ENCODE measurements at regions not wholly inside any gene's neighbourhood (a gene's known extent, or its start where the extent isn't known, plus 50 kb on each side); places are given as distances from the start of the nearest gene placed in this dataset.
"Not testable (repeated sequence)": the region's sequence is repeated elsewhere in the genome, so short reads cannot be mapped to it uniquely, and the experiment has no call there.

DNA sequence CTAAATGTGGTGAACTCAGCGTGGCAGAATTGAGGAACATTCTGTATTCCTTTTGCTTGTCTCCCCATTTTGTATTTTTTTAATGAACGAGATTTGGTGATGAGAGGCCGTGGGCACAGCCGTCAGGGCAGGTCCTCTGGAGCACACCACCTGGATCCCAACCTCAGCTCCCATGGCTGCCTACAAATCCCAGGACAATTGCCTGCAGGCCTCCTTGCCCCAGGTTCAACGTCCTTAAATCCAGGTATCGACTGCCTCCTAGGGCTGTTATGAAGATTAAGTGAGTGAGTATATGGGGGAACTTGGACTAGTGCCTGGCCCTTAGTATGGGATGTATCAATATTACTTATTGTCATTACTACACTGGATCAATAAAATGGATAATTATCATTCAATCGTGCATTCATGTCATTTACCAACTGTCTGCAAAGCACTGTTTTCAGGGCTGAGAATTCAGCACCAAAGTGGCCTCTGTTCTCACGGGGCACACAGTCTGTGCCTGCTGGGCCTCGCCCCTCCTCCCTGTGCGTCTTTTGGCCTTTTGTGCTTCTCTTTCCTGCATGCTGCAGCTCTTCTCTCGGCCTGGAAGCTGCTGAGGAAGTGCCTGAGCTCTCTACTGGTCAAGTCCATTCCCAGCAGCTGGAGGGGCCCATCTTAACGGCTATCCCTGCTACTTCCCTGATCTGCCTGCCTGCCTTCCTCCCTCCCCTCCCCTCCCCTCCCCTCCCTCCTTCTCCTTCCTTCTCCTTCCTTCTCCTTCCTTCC lies 1343.7 kb downstream of the BRD1 start:
- DNase-seq, result no peak

GRCh38 chr22:48482771-48483170 lies 1344.9 kb downstream of the BRD1 start:
- no peak for DNase-seq

GRCh38 chr22:48482198-48482597 lies 1345.5 kb downstream of the BRD1 start:
- not testable (repeated sequence) for DNase-seq

DNA sequence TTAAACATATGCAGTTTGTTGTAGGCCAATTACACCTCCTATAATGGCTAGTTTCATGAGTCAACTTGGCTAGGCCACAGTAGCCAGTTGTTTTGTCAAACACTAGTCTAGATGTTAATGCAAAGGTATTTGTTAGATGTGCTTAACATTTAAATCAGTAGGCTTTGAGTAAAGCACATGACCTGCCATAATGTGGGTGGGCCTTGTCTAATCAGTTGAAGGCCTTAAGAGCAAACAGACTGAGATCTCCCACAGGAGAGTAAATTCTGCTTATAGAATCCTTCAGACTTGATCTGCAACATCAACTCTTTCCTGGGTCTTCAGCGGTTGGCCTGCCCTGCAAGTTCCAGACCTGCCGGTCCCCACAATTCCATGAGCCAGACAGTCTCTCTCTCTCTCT lies 1345.9 kb downstream of the BRD1 start:
- no peak for DNase-seq

GRCh38 chr22:48478529-48479265 lies 1349.0 kb downstream of the BRD1 start:
- no peak for DNase-seq

DNA sequence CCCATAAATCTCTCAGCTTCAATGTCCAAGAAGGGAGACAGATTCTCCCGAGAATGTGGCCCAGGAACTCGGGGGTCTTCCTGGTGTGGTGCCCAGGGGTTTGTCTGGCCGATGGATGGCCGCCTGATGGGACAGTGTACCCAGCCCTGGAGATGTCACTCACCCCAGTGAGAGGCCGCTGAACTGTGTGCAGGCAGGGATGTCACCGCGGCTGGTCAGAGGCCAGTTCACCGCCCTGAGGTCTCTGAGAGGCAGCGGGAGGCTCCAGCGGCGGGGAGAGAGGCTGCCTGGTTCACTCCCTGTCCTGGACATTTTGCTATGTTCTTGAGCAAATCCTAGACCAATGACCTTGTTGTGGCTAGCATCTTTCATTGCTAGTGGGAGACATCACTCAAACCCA lies 1349.5 kb downstream of the BRD1 start:
- DNase-seq, result no peak

GRCh38 chr22:48477031-48477721 lies 1350.5 kb downstream of the BRD1 start:
- DNase-seq, result no peak

GRCh38 chr22:48476577-48476976 lies 1351.1 kb downstream of the BRD1 start:
- no peak for DNase-seq

GRCh38 chr22:48475661-48476345 lies 1351.9 kb downstream of the BRD1 start:
- DNase-seq, result no peak

DNA sequence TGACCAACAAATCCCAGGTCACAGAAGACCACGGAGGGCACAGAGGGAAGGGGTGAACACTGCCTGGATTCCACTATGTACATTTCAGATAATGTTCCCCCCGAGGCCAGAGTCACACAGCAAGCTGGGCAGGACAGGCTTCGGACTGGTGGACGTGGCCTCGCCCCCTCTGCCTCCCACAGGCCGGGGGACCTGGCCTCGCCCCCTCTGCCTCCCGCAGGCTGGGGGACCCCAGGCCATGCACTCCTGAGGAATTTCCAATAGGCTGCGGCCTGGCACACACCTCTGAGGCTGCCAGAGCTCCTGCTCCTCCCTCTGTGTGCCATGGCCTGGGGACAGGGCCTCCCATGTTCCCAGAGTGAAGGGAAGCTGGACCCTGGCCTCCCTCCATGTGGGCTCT lies 1352.8 kb downstream of the BRD1 start:
- DNase-seq, result no peak

DNA sequence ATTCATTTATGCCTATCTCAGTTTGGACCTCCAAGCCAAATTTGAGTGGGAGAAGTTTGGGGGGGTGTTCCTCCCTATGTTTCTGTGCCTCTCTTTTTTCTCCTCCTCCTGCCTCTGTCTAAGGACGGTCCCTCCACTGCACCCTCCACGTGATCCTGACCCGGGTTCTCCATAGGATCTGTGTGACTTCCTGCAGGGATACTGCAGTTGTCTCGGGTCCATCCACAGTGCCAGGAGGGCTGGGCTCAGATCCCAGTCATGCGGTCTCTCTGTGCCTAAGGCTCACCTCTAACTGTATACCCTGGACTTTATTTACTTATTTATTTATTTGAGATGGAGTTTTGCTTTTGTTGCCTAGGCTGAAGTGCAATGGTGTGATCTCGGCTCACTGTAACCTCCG lies 1354.5 kb downstream of the BRD1 start:
- no peak for DNase-seq

DNA sequence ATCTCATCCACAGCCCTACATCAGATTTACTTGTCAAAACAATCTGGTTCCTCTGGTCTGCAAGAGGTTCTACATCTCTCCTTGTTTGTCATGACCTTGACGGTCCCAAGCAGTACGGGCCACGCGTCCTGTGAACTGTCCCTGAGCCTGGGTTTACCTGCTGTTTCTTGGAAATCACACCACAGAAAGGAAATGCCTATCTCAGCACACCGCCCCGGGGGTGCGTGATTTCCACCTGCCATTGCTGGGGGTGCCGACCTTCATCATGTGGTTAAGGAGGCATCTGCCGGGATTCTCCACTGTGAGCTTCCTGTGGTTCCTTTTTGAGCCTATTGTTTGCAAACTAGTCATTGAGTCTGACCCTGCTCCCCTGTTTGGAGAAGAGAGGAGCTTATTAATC lies 1363.4 kb downstream of the BRD1 start:
- no peak for DNase-seq

DNA sequence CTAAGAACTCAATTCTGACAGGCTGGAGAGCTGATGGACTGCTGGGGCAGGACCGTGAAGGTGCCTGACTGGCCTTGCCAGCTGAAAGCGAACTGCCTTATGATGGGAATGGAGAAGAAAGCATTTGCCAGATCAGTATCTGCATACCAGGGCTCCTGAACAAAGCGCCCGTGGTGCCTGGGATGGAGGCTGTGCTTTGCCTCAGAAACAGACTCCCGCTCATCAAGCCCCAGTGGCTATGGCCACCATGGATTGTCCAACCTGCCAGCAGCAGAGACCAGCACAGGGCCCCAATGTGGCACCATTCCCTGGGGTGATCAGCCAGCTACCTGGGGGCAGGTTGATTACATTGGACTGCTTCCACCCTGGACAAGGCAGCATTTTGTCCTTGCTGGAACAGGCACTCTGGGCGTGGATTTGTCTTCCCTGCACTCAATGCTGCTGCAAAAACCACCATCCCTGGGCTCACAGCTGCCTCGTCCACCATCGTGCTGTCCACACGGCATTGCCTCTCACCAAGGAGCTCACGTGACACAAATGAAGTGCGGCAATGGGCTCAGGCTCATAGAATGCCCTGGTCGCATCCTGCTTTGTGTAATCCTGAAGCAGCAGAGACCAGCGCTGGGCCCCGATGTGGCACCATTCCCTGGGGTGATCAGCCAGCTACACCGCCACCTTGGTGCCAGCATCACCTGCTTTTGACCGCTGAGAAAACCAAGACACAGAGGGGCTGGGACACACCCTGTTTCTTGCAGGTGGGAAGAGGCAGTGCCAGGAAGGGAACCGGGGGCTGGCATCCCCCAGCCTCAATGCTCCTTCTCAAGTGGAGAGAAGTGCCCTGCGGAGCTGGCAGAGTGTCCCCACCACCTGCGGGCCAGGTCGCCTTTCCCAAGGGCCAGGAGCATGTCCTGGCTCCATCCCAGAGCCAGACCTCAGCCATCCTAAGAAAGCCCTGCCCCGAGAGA lies 1367.5 kb downstream of the BRD1 start:
- no peak for DNase-seq

GRCh38 chr22:48459259-48459658 lies 1368.4 kb downstream of the BRD1 start:
- no peak for DNase-seq

DNA sequence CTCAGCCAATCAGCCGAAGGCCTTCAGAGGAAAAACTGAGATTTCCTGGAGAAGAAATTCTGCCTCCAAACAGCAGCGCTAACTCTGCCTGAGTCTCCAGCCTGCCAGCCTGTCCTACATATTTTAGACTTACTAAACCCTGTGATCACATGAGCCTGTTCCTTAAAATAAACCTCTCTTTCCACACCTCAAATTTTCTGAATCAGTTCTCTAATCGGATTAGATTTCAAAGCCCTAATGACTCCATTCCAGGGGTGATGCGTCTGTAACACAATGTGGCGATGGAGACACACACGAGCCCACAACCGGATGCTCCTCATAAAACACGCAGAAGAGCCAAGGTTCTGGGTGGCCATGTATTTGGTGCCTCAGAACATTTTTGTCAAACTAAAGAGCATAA lies 1371.2 kb downstream of the BRD1 start:
- DNase-seq, result no peak

DNA sequence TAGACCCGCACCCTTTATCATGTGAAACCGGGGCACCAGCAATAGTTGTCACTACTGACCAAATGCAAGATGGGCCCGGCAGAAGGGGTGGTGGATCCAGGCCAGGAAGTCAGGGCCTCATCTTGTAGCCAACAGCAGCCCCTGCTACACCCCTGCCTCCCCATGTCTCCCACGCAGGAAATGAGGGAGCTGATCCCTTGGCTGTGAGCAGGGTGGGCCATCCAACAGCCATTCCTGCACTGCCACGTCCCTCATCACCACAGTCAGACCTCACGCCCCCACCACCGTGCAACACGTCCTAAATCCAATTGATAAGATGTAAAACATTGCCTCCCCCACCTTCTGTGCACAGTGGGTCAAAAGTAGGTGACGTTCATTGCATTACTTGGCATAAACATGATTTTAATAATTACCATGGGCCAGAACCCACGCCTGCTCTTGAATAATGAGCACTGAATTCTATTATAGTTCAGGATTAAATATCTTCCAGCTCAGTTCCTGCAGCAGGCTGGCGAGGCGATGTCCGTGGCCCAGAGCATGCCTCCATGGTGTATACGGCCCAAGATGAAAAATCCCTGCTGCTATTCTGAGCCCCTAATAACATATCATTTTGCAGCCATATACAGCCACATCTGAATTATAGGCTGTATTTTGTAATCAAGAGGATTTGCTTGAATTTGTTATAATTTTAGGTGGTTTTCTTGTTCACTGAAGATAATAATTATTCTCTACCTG lies 1373.8 kb downstream of the BRD1 start:
- no peak for DNase-seq

- no peak for DNase-seq
Observed at GRCh38 chr22:48453171-48453570, 1374.5 kb downstream of the BRD1 start.

DNA sequence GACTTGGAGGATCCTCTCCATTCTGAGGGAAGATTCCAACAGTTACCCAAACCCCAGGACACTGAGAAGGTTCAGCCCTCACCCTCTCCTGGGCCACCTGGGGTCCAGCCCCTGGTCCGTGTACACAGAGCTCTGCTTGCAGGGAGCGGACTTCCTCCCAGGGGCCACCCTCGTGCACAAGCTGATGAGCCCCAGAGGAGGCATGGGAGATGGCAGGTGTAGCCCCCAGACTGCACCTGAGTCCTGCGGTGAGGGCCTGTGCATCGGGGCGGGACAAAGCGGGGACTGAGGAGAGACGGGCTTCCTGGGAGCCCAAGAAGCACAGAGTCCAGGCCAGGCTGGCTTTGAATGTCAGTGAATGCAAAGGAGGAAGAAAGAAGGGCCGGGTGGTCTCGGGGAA lies 1374.9 kb downstream of the BRD1 start:
- no peak for DNase-seq

DNA sequence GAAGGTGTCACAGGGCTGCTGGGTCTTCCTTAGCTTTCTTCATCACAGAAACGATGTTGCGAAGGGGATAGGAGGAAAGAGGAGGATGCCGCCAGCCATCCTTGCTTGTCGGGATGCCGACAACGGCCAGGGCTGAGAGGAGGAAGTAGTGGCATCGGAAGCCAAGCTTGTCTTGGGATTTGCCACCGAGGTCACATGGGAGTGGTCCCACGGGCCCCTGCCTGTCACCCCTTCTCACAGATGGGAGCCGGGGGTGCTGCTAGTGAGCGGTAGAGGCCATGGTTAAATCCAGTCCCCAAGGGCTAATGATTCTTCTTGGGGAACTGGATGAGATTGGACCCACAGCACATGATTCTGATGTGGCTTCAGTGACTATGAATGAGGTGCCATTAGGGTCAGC lies 1375.8 kb downstream of the BRD1 start:
- DNase-seq, result no peak

DNA sequence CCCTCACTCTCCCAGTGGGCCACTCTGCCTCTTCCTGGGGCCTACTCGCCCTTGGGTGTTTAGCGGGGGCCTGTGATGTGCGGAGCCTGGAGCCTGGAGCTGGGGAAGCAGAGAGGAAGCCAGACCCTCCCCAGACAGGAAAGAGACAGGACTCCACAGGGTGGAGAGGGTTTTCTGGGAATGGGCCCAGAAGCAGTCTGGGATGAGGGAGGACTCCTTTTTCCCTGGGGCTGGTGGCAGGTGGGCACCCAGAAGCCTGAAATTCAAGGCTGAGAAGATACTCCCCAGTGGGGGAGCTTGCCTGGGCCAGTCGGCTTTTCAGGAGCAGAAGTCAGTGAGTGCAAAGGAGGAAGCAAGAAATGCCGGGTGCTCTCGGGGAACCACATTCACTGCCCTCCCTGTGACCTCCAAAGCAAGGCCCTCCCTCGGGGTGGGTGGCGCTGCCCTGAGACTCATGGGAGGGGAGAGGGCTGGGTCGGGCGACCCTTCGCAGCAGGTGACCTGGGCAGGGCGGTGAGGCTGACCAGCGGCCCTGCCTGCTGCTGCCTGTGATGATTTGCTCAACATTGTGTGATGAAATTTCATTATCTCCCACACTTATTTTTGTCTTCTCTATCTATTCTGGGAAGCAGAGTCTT lies 1377.4 kb downstream of the BRD1 start:
- no peak for DNase-seq

All from NCI-H1930 (cell line).